HG03135 (cell line): ENCODE measurements at regions not wholly inside any gene's neighbourhood (a gene's known extent, or its start where the extent isn't known, plus 50 kb on each side); places are given as distances from the start of the nearest gene placed in this dataset.
"Not testable (repeated sequence)": the region's sequence is repeated elsewhere in the genome, so short reads cannot be mapped to it uniquely, and the experiment has no call there.

Experiments used
- ATAC-seq: cut with Tn5 transposase; IDR thresholded peaks from one replicate; pipeline ENCODE4 v1.9.1; 2021; ENCODE audit warnings: mild to moderate bottlenecking, moderate library complexity; ENCODE audit not compliant: unreplicated experiment

DNA sequence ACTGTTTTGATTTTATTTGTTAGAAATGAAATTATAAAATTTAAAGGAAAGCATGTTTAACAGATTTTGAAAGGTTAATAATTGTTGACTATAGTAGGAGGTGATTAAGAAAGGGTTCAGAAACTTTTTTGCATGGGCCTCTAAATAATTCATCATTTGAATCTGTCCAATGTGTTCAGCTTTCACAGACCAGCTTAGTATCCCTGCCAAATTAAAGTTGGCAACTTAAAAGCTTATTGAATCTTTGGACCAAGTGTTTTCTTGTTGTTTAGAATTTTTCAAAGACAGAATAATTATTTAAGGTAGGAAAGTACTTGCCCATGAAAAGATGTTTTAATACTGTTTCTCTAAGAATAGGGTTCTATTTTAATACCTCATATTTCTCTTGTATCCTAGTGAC, 466.0 kb downstream of the GJA1 start:
- no peak for ATAC-seq

DNA sequence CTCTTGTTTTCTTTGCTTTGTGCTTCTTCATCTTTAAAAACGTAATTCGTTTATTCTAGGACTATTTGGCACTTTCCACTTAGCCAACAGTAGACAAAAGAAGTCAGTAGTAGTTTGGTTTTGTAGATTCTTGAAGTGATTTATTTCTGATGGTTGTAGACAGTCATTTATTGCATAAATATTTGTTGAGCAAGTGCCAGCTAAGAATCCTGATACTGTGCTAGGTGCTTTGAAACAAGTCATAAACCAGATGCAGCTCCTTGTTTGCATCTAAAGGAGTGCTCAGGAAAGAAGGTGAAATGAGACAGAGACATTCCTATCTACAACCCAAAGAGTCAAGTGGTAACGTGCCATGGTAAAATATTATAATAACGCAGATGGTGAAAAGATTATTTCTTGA, 469.1 kb downstream of the GJA1 start:
- no peak for ATAC-seq

DNA sequence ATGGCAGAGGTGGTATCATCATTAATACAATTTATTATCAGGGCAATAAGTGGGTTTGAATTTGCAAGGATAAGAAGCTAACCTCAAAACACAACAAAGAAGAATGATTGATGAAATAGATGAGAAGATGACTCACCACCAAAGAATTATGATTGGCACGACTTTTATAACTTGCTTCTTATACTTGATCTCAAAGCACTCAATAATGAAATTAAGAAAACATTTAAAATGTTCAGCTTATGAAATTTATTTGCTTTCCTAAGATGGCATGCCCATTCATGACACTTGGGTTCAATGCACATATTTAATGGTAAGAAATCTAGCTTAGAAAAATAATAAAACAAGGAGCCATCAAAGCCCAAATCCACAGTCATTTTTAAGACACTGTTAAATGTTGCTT, 477.5 kb downstream of the GJA1 start:
- no peak for ATAC-seq

DNA sequence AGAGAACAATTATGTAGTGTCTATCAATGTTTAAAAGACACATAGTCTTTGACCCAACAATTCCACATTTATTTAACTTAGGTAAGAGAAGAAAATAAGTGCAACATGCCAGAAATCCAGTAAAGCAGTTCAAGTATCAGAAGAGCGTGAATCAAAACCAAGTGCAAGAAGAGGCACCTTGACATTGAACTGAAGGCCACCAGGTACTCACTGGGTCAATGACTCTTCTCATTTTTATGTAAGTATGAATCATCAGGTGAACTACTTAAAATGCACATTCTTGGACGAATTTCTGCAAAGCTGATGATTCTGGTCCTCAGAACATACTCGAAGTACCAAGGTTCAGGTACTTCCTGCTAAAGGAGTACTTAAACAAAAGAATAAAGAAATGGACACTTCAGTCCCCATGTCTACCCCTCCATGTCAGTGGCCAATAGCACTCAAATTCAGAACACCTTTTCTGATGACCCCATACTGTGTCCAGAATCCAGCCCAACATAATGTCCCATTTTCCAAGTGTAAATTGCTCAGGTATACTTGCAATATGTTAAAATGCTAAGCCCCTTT, 481.9 kb downstream of the GJA1 start:
- ATAC-seq = no peak

DNA sequence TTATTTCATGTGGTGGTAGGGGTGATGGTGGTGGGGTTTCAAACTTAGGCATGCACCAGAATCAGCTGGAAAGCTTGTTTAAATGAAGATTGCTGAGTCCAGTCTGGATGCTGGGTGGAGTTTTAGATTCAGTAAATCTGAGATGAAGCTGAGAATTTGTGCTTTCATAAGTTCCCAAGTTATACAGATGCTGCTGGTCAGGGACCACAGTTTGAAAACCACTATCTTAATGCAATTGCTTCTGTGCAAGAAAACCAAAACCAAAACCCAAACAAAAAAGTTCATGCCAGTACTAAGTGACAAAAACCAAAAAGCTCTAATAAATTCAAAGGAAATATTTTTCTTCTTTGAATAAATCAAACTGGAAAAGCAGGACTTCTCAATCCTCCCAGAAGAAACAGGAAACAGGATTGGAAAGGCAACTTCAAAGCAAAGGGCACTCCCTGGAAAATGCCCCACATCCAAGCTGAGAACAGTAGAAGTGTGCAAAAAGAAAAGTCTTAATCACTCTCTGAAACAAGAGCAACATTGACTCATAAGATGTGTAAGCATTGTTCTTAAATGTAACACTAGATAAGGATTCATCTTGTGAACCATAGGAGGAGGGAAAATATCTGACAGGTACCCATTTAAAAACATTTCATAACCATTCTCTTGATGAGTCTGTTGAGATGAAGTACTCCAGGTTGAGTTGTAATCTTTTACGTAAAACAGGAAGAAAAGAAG, 481.5 kb upstream of the HSF2 start:
- no peak for ATAC-seq

DNA sequence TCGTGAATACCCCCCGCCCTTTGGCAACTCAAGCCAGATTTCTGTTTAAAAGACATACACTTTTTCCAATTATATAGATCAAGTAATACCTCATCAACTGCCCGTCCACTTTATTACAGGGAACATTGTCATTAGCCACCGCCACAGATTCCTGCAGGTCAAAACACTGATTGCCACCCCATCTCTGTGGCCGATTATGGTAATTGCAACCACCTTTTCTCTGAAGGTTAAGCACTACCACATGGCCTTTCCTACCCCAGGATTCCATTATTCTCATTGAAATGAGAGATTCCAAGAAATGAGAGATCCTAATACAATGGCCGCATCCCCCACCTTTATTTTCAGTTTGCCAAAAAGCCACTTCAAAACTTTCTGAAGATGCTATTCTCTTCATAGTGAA, 478.8 kb upstream of the HSF2 start:
- ATAC-seq = no peak

DNA sequence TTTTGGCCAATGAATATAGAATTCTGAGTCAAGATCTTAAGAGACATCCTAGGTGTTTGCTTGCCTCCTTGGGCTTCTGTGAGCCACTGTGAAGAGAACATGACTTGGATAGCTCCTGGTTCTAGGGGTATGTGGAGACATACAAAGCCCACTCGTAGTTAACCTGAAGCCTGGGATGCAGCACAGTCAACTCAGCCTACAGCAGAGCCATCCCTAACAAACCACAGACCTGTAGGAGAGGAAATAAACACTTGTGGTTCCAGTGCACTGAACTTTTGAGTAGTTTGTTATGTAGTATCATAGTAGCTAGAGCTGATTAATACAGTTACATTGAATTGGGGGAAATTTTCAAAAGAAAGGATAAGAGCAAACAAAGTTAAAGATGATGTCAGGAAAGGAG, 474.4 kb upstream of the HSF2 start:
- ATAC-seq = no peak

DNA sequence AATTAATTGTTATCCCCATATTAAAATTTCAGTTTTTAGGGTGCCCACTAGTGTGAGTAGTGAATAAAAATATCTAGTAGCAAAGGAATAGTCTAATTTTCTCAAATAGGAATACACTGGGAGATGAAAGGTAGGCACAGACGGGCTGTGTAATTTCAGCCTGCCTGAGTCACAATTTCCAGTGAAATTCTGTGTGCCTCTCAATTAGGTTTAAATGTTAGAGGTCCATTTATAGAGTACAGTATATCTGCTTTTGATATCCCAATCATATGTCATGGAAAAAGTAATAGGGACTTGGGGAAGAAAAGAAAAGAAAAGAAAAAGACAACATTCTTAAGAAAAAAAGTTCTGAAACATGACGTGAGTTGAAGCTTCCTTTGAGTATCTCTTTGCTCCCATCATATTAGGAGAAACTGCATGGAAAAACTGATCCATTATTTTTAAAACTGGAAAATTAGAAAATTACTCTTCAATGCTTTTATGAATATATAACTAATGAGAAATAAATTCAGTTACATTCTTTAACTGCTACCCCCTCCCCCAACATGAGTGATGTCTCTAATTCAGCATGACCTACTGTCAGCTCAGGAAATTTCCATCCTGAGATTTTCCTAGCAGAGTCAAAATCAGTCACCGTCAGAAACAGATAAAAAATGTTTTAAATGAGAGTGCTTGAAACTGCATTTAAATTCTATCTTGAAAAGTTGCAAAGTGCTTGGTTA, 473.8 kb upstream of the HSF2 start:
- ATAC-seq = no peak

DNA sequence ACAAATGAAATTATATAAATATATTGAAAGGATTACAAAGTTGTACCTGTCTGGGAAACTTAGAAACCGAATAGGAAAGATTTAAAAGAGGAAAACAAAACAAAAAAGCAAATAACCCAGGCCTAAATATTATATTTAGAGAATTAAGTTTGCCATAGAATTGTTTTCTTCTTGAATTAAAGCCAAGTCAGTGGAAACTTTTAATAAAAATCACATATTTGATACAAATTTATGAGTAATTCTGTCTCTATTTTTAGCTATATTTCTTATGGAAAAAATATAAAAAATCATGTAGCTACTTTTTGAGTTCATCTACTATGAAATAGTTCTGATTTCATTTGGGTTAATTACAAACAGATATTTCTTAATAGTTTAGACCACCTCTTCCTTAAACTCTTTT, 470.2 kb upstream of the HSF2 start:
- no peak for ATAC-seq

DNA sequence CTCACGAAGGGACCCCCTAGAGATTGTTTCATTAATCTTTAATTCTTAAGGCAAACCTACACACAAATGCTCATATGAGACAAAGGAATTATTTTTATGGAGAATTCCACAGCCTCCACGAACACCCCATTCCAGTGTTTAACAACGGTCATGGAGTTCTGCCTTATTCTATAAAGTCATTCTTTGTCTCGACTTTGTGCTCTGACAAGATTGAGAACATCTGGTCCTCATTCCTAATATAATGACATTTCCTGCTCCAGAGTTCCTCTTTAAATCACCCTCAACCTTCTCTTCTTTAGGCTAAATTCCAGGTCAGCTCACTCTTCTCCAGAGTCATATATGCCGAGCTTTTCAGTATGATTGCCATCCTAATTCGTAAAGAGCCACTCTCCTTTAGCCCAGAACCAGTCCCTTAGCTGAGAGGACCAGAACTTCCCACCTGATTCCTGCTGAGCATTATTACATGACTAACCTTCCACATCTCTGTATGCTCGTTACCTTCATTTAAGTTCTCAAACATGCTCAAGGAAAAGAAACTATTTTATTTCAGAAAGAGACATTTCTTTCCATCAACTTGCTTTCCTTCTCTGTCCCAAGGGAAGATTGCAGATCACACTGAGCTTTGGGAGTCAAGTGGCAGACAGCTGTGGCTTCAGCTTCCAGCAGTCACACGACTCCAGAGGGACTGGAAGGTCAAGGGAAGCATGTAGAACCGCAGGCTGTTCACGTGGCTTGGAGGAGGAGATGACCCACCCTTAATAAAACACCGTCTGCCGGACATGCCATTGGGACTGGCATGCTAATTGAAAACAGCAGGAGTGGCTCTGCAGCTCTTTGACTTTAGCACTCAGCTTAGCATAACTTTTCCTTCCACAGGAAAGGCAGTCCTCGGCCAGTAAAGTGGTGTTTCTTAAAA, 467.1 kb upstream of the HSF2 start:
- ATAC-seq = no peak

DNA sequence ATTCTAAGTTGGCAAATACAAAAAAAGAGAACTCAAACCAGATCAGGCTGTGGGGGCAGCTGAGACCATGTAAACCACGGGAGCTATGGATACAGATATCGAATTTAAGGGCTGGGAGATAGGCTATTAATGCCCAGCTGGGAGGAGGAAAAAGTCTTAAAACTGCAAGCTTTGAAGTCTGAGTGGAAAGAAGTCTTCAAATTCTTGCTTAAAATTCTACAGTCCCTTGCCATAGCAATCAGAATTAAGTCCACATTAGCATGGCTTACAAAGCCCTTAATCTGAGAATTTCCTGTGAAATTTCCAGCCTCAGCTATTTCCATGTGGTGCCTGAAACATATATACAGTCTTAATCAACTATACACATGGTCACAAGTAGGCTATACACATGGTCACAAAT, 465.0 kb upstream of the HSF2 start:
- ATAC-seq = no peak

DNA sequence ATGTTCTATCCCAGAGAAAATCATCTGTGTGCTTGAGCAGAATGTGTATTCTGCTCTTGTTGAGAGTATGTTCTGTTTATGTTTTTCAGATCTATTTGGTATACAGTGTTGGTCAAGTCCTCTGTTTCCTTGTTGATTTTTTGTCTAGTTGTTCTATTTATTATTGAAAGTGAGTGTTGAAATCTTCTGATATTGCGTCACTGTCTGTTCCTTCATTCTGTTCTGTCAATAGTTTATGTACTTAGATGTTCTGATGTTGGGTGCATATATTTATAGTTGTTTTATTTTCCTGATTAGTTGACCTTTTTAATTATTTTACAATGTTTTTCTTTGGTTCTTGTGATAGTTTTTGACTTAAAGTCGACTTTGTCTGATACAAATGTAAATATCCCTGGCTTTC, 458.7 kb upstream of the HSF2 start:
- ATAC-seq = no peak

DNA sequence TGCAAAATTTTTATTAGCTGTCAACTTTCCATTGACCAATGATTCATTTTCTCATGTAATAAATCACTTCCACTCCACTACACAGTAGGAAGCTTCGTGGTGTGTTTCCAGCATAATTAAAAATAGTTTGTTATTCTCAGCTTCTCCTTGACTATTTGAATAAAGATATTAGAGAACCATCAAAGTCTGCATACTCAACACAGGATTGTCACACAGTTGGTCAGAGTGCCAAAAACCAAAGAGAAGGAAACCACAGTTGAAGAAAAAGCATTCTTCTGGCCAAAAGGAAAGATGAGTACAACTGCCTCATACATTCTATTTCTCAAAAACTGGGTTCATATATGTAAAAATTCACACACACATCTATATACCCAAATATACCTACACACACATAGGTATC, 455.1 kb upstream of the HSF2 start:
- ATAC-seq = no peak

DNA sequence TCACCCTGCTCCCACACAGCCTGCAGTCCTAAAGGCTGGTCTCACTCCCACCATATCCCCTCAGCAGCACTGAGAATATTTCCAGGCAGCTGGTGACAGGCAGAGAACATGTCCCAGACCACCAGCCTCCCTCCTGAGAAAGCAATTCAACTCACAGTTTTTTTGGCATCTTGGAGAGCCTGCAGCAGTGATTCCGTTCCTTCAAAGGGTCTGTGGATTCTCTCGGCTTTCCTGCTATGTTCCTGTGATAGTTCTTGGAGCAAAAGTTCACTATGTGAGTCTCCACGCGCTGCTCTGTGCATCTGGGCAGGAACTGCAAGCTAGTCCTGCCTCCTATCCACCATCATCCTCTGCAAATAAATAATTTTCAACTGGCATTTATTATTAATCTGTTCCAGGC, 448.3 kb upstream of the HSF2 start:
- no peak for ATAC-seq

DNA sequence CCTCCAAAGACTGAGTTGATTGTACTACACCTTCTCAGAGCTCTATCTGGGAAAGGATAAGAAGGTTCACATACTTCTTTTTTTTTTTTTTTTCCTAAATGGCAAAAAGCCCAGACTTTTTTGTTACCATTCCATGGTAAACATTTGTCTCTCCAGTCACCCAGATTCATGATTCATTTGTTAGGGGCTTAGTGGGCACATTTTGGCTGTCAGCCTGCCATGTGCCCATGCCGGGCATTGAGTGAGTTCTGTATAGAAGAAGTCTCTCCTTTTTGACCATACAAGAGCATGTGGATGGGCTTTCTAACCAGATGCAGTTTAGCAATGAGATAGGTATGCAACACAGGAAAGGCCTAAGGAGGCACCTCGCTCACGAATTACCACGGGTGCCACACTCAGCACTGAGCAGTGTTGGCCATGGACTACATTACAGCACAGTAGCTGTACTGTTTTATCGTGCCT, 447.5 kb upstream of the HSF2 start:
- ATAC-seq = no peak

DNA sequence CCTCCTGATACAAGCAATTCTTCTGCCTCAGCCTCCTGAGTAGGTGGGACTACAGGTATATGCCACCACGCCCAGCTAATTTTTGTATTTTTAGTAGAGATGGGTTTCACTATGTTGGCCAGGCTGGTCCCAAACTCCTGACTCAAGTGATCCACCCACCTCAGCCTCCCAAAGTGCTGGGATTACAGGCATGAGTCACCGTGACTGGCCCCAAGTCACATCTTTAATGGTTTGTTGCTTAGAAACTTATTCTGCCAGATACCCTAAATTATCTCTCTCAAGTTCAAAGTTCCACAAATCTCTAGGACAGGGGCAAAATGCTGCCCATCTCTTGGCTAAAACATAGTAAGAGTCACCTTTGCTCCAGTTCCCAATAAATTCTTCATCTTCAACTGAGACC, 444.1 kb upstream of the HSF2 start:
- not testable (repeated sequence) for ATAC-seq

DNA sequence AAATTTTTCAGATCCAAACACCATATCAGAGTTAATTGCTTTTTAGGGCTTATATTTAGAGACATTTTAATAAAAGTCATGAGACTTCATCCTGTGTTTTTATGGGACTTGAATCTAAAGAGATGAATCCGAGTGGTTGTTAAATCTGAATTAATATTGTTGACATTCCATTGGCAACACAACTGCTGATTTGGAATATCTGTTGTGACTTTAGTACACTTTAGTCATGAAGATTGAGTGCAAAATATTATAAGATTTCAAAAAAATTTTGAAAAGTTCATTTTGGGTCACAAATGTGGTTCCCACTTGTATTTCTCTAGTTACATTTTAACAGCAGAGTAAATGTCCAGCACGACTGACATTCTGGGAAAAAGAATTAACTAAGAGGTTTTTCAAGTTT, 442.7 kb upstream of the HSF2 start:
- no peak for ATAC-seq

DNA sequence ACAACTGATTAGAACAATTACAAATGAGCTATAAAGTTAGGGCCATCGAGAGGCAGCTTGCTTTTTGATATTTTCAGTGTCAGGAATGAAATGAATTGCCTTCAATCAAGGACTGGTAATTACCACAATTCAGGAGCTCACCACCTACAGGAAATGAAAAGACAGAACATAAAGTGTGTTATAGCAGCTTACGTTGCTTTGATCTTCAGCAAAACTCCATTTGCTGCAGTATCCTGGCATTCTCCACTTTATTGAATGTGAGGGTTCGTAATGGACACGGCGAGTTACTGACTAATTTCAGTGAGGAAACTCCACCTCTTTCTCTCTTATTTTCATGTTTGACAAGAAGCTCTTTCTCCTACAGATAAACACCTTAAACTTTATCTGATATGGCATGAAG, 440.0 kb upstream of the HSF2 start:
- ATAC-seq = no peak

DNA sequence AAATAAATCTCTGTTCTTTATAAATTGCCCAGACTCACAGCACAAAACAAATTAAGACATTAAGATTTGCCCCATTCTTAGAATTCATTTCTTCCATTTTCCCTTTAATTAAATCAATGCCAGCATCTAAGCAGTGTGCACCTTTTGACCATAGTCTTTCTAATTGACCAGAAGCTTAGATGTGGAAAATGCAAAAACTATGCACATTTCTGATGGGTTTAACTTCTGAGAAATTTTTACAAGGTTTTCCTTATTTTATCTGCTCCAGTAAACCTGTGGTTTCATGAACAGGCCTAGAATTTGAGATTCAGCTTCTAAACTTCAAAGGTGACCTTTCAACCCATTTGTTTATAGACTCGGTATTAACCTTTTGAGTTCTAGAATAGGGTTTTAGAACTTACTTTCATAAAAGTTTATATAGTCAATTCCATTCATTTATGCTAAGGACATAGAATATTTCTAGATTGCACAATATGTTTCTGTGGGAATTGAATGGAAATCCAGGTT, 437.8 kb upstream of the HSF2 start:
- ATAC-seq = no peak

DNA sequence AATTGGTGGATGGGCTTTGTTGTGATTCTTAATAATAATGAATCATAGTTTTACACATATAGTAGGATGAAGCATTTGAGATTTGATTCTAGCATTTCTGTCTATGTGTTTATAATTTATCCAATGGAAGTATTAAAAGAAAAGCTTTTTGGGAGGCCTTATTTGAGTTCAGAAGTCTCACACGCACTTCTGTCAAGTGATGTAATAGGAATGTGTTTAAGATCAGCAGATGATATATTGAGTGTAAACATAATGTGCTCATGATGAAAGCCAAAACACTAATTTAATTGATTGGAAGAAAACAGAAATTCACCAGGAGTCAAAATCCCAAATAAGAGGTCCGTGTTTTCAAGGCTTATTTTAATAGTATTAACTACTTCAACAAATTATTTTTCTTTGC, 435.6 kb upstream of the HSF2 start:
- no peak for ATAC-seq

DNA sequence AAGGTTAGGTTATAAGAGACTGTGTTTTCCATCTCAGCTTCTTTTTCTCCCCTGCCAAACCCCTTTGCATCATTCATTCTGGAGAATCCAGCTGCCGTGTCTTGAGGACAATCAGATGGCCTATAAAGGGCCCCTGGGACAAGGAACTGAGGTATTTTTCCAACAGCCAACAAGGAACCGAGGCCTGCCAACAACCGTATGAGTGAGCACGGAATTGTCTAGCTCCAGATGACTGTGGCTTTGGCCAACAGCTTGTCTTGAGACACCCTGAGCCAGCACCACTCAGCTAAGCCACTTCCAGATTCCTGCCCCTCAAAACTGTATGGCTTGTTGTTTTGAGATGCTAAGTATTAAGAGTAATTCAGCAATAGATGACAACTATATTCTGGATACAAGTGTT, 433.7 kb upstream of the HSF2 start:
- ATAC-seq = no peak
